ENCODE measurements at regions not wholly inside any gene's neighbourhood (a gene's known extent, or its start where the extent isn't known, plus 50 kb on each side); places are given as distances from the start of the nearest gene placed in this dataset.

DNA sequence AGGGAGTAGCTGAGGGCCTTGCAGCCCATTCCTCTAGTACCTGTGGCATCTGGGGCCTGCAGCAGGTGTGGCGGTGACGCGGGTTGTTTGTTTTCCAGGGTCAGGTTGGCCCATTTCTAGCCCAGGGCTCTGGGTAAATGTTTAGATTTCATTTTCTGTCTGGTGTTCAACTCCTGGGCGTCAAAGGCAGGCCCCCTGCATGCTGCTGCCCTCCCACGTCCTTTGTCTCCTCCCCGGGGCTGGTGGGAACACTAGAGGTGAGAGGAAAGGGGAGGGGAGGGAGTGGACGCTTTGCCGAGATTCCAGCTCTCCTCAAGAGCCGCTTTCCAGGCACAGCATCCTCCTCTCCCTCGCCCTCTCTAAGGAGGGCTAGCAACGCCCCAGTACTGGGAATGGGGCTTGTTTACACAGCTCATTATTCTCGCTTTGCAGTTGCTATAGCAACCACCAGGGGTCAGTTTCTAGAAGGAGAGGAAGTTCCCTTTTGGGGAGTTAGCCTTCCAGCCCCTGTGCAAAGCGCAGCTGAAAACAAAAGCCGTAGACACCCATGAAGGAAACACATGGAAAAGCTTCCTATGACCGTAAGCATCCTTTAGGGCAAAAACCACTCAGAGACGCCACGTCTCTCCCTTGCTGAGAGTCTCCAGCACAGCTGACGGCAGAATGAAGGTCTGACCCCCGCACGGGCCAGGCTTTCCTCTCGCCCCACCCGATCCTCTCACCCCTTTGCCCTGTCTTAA is 170.6 kb downstream of the LY86 start:
- TF ChIP-seq POLR2AphosphoS5 (IDR thresholded peaks at IDR 0.05; ENCODE audit: low read depth, low read length) (no peak), POLR2A (IDR thresholded peaks at IDR 0.05; ENCODE audit: low read depth, low read length) (no peak), TAF1 (IDR thresholded peaks at IDR 0.05; ENCODE audit: borderline replicate concordance, low read depth, low read length) (no peak)

All from GM12892 (cell line).